ENCODE measurements at regions not wholly inside any gene's neighbourhood (a gene's known extent, or its start where the extent isn't known, plus 50 kb on each side); places are given as distances from the start of the nearest gene placed in this dataset.

- Mint-ChIP-seq H3K4me1 (ENCODE audit: low read depth) (no peaks in the 10 kb centered on the region), H3K9me3 (peaks cover 23% of the 10 kb centered on the region), H3K36me3 (ENCODE audit: low read depth) (no peaks in the 10 kb centered on the region), H3K4me3 (no peak overlapping the region), H3K27ac (no peak overlapping the region), H3K27me3 (peaks cover 3% of the 10 kb centered on the region)
- no peak for DNase-seq
These were observed 345.6 kb downstream of the MAFB start for GRCh38 chr20:40343390-40343789.

DNA sequence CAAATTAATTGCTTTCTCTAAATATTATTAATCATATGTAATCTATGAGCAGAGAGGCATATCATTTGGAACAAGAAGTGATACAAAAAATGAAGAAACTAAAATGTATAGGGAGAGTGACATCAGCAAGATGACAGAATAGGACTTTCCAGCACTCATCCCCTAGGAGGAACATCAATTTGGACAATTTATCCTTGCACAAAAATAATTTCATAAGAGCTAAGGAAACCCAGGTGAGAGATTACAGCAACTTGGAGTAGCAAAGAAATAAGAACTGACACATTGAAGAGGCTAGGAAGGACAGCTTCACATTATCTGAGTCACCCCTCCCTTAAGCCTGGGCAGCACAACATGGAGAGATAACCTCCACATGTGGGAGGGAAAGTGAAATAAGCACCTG is 347.5 kb downstream of the MAFB start:
- Mint-ChIP-seq H3K27ac (no peak overlapping the region), H3K4me1 (ENCODE audit: low read depth) (no peaks in the 10 kb centered on the region), H3K36me3 (ENCODE audit: low read depth) (no peaks in the 10 kb centered on the region), H3K4me3 (no peak overlapping the region), H3K9me3 (peaks cover 20% of the 10 kb centered on the region), H3K27me3 (peaks cover 3% of the 10 kb centered on the region)
- no peak for DNase-seq

DNA sequence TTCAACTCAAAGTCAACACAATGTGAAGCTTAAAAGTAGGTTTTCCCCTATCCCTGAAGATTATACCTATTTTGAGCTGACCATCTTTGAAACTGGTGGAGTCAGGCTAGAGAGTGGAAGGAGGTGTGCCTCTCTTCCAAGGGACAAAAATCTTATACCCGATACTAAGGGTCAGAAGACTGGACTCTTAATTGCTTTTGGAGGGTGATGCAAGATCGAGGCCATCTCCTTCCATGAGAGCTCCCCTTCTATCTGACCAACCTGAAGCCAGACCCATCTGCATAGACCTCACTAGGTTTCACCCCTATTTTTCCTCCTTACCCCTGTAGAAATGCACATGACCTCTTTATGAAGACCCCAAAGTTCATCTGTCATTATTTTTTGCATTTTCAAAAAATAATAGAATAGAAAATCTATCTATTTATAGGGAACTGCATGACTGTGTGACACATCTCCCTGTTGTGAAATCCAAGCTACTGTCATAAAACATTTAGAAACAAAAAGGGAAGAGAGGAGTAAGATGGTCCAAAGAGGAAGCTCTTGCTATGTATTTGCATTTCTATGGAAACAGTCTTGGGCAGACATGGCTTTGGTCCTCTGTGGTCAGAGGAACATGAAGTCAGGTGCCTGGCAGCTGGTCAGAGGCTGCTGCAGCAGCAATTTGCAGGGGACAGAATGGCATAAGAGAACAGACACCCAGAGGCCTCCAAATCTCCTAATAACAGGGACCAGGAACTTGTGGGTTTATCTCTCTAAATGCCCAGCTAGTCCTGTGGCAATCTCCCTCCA is 349.2 kb downstream of the MAFB start:
- Mint-ChIP-seq H3K27ac (no peak overlapping the region), H3K27me3 (peaks cover 10% of the 10 kb centered on the region), H3K9me3 (peaks cover 20% of the 10 kb centered on the region), H3K4me3 (no peak overlapping the region), H3K36me3 (ENCODE audit: low read depth) (no peaks in the 10 kb centered on the region), H3K4me1 (ENCODE audit: low read depth) (no peaks in the 10 kb centered on the region)
- no peak for DNase-seq

DNA sequence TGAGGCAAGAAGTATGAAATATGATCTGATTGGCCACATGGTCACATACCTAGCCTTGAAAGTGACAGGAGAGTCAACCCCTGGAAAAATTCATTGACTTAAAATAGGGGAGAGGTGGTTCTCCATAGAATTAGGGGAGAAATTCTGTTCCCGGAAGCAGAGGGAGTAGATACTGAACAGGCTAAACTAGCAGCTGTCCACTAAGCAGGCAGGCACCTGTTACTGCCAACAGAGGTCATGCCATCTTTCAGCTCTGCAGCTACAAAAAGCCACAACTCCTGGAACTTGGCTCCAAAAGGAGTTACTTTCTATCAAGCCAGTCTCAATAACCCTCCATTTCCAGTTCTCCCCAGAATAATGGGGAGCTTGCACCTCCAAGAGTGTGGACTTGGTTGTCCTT is 352.5 kb downstream of the MAFB start:
- Mint-ChIP-seq H3K27me3 (peaks cover 13% of the 10 kb centered on the region), H3K36me3 (ENCODE audit: low read depth) (no peaks in the 10 kb centered on the region), H3K4me3 (no peak overlapping the region), H3K27ac (no peak overlapping the region), H3K9me3 (peaks cover under 1% of the 10 kb centered on the region), H3K4me1 (ENCODE audit: low read depth) (no peaks in the 10 kb centered on the region)
- DNase-seq: no peak

- Mint-ChIP-seq H3K4me1 (ENCODE audit: low read depth) (no peaks in the 10 kb centered on the region), H3K36me3 (ENCODE audit: low read depth) (no peaks in the 10 kb centered on the region), H3K27me3 (peaks cover 13% of the 10 kb centered on the region), H3K27ac (no peak overlapping the region), H3K9me3 (no peaks in the 10 kb centered on the region), H3K4me3 (no peak overlapping the region)
- DNase-seq: no peak
These were observed 353.1 kb downstream of the MAFB start for GRCh38 chr20:40335901-40336351.

DNA sequence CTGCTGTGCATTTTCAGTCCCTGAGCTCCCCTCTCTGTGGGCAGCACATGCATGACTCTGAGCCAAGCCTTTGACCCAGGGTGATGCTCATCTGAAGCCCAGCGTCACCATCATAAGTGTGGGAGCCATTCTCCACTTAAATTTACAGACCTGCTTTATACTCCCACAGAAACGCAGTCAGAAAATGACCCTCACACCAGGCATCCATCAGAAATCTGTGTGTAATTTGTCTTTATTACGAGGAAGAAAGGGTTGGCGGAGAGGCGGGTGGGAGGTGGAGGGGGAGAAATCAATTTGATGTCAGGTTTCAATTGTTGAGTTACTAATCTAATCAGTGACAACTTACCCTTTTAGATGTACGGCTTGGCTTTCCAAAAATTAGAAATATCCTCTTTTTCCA is 353.6 kb downstream of the MAFB start:
- Mint-ChIP-seq H3K4me3 (no peak overlapping the region), H3K9me3 (no peaks in the 10 kb centered on the region), H3K27me3 (peaks cover 13% of the 10 kb centered on the region), H3K27ac (no peak overlapping the region), H3K36me3 (ENCODE audit: low read depth) (no peaks in the 10 kb centered on the region), H3K4me1 (ENCODE audit: low read depth) (no peaks in the 10 kb centered on the region)
- no peak for DNase-seq

GRCh38 chr20:40333591-40333990 is 355.4 kb downstream of the MAFB start:
- Mint-ChIP-seq H3K36me3 (ENCODE audit: low read depth) (no peaks in the 10 kb centered on the region), H3K27me3 (peaks cover 12% of the 10 kb centered on the region), H3K9me3 (no peaks in the 10 kb centered on the region), H3K27ac (no peak overlapping the region), H3K4me1 (ENCODE audit: low read depth) (no peaks in the 10 kb centered on the region), H3K4me3 (no peak overlapping the region)
- no peak for DNase-seq

DNA sequence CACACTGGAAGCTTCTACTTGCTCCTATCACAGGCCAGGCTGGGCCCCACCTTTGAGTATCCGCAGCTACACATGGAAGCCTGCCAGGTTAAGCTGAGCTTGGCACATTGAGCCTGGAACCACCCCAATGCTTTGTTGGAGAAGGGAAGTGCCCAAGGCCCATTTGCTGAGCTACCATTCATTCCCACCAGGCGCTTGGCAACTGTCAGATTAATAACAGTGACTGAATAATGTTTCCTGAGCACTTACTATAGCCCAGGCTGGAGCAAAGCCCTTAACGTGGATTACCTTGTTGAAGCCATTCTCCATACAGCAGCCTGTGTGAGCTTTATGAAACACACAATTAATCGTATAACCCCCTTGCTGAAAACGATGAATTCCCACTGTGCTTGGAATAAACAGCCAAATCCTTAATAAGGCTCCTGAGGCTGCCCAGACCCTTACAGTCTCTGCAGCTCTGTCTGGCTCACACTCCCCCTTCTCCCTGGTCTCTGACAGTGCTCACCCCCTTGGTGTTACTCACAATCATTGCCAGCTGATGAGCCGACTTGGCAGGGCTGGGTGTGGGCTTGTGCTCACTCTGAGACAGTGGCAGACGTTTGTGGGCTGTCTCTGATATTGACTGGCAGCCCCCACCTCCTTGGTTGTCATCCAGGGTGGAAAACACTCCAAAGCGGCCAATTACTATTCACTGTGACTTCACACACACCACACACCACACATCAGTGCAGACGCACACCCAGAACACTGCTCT is 357.1 kb downstream of the MAFB start:
- Mint-ChIP-seq H3K9me3 (no peaks in the 10 kb centered on the region), H3K4me3 (no peak overlapping the region), H3K4me1 (ENCODE audit: low read depth) (no peaks in the 10 kb centered on the region), H3K27ac (no peak overlapping the region), H3K36me3 (ENCODE audit: low read depth) (no peaks in the 10 kb centered on the region), H3K27me3 (peaks cover 16% of the 10 kb centered on the region)
- no peak for DNase-seq

DNA sequence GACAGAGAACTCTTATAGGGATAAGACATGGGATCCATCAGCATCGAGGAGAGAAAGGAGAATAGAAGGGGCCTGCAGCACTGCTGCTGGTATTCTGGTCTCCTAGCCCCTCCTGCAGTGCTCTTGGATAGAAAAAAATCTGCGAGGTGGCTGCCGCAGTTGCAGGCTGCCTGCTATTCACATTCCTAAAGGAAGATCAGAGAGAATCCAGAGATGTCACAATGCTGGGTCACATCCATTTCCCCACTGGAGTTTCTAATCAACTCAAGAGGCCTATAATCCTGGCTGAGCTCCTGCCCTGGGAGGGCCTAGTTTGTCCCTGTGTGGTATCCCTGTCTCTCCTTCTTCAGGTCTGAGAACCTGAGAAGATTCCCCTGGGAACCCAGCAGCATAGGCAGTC is 357.8 kb downstream of the MAFB start:
- Mint-ChIP-seq H3K27me3 (peaks cover 16% of the 10 kb centered on the region), H3K9me3 (no peaks in the 10 kb centered on the region), H3K4me3 (no peak overlapping the region), H3K27ac (no peak overlapping the region), H3K36me3 (ENCODE audit: low read depth) (no peaks in the 10 kb centered on the region), H3K4me1 (ENCODE audit: low read depth) (no peaks in the 10 kb centered on the region)
- no peak for DNase-seq

GRCh38 chr20:40329321-40329720 is 359.7 kb downstream of the MAFB start:
- Mint-ChIP-seq H3K4me1 (ENCODE audit: low read depth) (no peaks in the 10 kb centered on the region), H3K9me3 (no peaks in the 10 kb centered on the region), H3K36me3 (ENCODE audit: low read depth) (no peaks in the 10 kb centered on the region), H3K27ac (no peak overlapping the region), H3K4me3 (no peak overlapping the region), H3K27me3 (peaks cover 8% of the 10 kb centered on the region)
- no peak for DNase-seq

DNA sequence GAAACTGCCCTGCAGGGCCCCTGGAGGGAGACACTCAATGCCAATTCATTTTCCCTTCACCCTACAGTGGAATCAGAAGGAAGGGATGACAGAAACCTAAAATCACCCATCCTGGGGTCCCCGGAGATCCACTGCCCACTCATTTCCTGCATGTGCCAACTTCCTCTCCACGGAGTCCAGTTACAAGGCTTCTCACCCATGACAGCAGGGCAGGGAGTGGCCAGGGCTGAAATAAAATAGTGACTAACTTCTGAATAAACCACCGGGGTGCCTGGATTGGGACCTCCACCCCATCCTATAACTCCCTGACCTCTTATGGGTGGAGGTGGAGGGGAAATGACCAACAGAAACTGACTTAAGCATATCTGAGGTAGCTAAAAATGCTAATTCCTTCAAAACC is 362.3 kb downstream of the MAFB start:
- no peak overlapping the region for H3K4me3 Mint-ChIP-seq
- no peak for DNase-seq
- H3K9me3 Mint-ChIP-seq: no peaks in the 10 kb centered on the region
- H3K27me3 Mint-ChIP-seq: peaks cover 6% of the 10 kb centered on the region
- no peaks in the 10 kb centered on the region for H3K4me1 Mint-ChIP-seq (ENCODE audit: low read depth)
- H3K27ac Mint-ChIP-seq: no peak overlapping the region
- no peaks in the 10 kb centered on the region for H3K36me3 Mint-ChIP-seq (ENCODE audit: low read depth)

DNA sequence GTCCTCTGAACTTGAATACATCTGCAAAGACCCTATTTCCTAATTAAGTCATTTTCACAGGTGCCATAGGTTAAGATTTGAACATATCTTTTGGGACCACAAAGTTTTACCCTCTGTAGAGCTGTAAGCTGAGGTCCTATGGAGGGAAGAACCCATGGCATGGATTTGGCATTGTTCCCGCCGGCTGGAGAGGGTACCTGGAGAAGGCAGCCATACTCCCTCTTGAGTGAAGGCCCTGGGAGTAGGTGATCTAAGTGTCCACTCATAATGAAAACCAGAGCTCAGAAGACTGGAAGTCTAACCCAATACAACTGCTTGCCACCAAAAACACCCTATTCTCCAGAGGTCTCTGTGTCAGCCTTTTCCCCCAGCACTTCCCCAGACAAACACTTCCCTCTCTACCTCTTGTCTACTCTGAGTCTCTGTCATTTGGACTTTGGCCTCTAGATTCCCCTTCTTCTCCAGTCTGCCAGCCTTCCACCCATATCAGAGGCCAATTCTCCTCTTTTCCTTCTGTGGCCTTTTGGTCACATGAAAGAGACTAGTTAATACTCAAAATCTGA is 363.9 kb downstream of the MAFB start:
- Mint-ChIP-seq H3K27me3 (peaks cover 6% of the 10 kb centered on the region), H3K36me3 (ENCODE audit: low read depth) (no peaks in the 10 kb centered on the region), H3K27ac (no peak overlapping the region), H3K4me3 (no peak overlapping the region), H3K4me1 (ENCODE audit: low read depth) (no peaks in the 10 kb centered on the region), H3K9me3 (no peaks in the 10 kb centered on the region)
- no peak for DNase-seq

GRCh38 chr20:40323361-40323794 is 365.7 kb downstream of the MAFB start:
- Mint-ChIP-seq H3K36me3 (ENCODE audit: low read depth) (no peaks in the 10 kb centered on the region), H3K9me3 (no peaks in the 10 kb centered on the region), H3K4me1 (ENCODE audit: low read depth) (no peaks in the 10 kb centered on the region), H3K4me3 (no peak overlapping the region), H3K27ac (no peak overlapping the region), H3K27me3 (peaks cover 3% of the 10 kb centered on the region)
- no peak for DNase-seq

DNA sequence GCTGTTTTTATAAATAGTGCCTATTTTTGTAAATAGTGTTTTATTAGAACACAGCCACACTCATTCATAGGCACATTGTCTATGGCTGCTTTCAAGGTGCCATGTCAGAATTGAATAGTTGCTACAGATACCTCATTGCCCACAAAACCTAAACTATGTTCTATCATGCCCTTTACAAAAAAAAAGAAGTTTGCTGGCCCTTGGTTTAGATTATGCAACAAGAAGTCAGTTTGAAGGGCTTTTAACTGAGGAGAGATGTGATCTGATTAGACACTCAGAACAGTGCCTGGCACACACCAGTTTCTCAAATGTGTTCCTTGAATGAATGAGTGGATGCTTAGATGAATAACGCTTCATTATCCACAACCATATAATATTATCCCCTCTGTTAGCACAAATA is 366.1 kb downstream of the MAFB start:
- no peak overlapping the region for H3K27ac Mint-ChIP-seq
- H3K4me1 Mint-ChIP-seq (ENCODE audit: low read depth): no peaks in the 10 kb centered on the region
- H3K4me3 Mint-ChIP-seq: no peak overlapping the region
- H3K9me3 Mint-ChIP-seq: no peaks in the 10 kb centered on the region
- peaks cover under 1% of the 10 kb centered on the region for H3K27me3 Mint-ChIP-seq
- no peaks in the 10 kb centered on the region for H3K36me3 Mint-ChIP-seq (ENCODE audit: low read depth)
- no peak for DNase-seq

GRCh38 chr20:40320517-40321011 is 368.5 kb downstream of the MAFB start:
- H3K36me3 Mint-ChIP-seq (ENCODE audit: low read depth): no peaks in the 10 kb centered on the region
- H3K4me3 Mint-ChIP-seq: no peak overlapping the region
- H3K4me1 Mint-ChIP-seq (ENCODE audit: low read depth): no peaks in the 10 kb centered on the region
- no peak for DNase-seq
- H3K9me3 Mint-ChIP-seq: no peaks in the 10 kb centered on the region
- H3K27me3 Mint-ChIP-seq: no peaks in the 10 kb centered on the region
- no peak overlapping the region for H3K27ac Mint-ChIP-seq
